ENCODE measurements at regions not wholly inside any gene's neighbourhood (a gene's known extent, or its start where the extent isn't known, plus 50 kb on each side); places are given as distances from the start of the nearest gene placed in this dataset.

DNA sequence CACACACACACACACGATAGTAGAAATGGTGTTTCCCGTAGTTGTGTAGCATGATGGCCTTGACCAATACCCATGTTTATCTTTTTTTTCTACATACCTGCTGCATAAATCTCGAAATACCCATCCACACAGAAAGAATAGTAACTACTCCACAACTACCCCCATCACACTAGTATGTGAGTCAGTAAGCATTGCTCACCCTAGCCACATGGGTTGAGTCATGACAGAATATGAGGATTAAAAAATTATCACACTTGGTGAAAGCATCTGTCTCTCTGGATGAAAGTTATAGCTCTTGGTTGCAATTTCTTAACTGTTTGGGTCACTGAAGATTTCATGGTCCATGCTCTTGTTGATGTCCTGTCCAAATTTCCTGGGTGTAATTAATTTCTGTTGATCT, 103.4 kb upstream of the MDFIC start:
- H3K4me2 ChIP-seq (ENCODE audit: insufficient read depth, low read length): no peak overlapping the region
- H3K36me3 ChIP-seq (ENCODE audit: control insufficient read depth, insufficient read depth, low read length): no peaks in the 10 kb centered on the region
- BruUV-seq (replicated peaks): no TSS peak
- no peaks in the 10 kb centered on the region for H3K4me1 ChIP-seq (replicated peaks in 1 of 2; ENCODE audit: control insufficient read depth in 2 of 2, insufficient read depth in 2 of 2, low read length in 2 of 2)
- CTCF ChIA-PET (ENCODE audit: low intra/inter-chr PET ratio): no interaction called here
- DNase-seq (ENCODE audit: extremely low read depth in 1 of 4, low spot score in 3 of 4) (no peak), FAIRE-seq (no peak), ATAC-seq (no peak)
- 0% methylated on average over 3 of the region's 3 CpGs for WGBS (ENCODE audit: insufficient coverage, low coverage, missing lambda C conversion rate)
- no peaks in the 10 kb centered on the region for H3K79me2 ChIP-seq (ENCODE audit: control insufficient read depth, insufficient read depth, low read length)
- POLR2A ChIA-PET: no interaction called here
- H2AFZ ChIP-seq (ENCODE audit: low read depth, low read length): no peak overlapping the region
- H3K9ac ChIP-seq (ENCODE audit: insufficient read depth in 1 of 2, low read depth in 2 of 2, low read length in 2 of 2): no peak overlapping the region
- no peak overlapping the region for H3K27ac ChIP-seq (ENCODE audit: extremely low read depth, low read depth, low read length)
- in situ Hi-C loops (cut with MboI): no loop called here
- no peaks in the 10 kb centered on the region for H3K9me3 ChIP-seq (replicated peaks; ENCODE audit: control insufficient read depth, insufficient read depth, low read depth, low read length)
- no peaks in the 10 kb centered on the region for H3K27me3 ChIP-seq (ENCODE audit: control insufficient read depth in 2 of 2, insufficient read depth in 2 of 2, low read length in 2 of 2)
- TF ChIP-seq POLR2G (IDR thresholded peaks at IDR 0.05; ENCODE audit: low read depth, low read length) (no peak), NBN (IDR thresholded peaks at IDR 0.05; ENCODE audit: low read depth) (no peak), TEAD4 (IDR thresholded peaks at IDR 0.05; ENCODE audit: low read length) (no peak), TEAD4 (CRISPR knock-in tag; IDR thresholded peaks at IDR 0.05; ENCODE audit: borderline replicate concordance) (no peak)
- TF ChIP-seq, protein P1, sequence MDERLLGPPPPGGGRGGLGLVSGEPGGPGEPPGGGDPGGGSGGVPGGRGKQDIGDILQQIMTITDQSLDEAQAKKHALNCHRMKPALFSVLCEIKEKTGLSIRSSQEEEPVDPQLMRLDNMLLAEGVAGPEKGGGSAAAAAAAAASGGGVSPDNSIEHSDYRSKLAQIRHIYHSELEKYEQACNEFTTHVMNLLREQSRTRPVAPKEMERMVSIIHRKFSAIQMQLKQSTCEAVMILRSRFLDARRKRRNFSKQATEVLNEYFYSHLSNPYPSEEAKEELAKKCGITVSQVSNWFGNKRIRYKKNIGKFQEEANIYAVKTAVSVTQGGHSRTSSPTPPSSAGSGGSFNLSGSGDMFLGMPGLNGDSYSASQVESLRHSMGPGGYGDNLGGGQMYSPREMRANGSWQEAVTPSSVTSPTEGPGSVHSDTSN (CRISPR knock-in tag; IDR thresholded peaks at IDR 0.05; ENCODE audit: low read depth): no peak
- TF ChIP-seq, protein P1 (tag; conservative IDR thresholded peaks at IDR 0.05; ENCODE audit: low read depth): no peak
- H3K9me1 ChIP-seq (ENCODE audit: control insufficient read depth, insufficient read depth, low read length): no peaks in the 10 kb centered on the region
- intact Hi-C loops (cut with micrococcal nuclease): no loop called here
- no peaks in the 10 kb centered on the region for H4K20me1 ChIP-seq (replicated peaks; ENCODE audit: control insufficient read depth, insufficient read depth, low read length)
- H3K4me3 ChIP-seq: no peak overlapping the region
